ENCODE measurements at regions not wholly inside any gene's neighbourhood (a gene's known extent, or its start where the extent isn't known, plus 50 kb on each side); places are given as distances from the start of the nearest gene placed in this dataset.
"Not testable (repeated sequence)": the region's sequence is repeated elsewhere in the genome, so short reads cannot be mapped to it uniquely, and the experiment has no call there.

DNA sequence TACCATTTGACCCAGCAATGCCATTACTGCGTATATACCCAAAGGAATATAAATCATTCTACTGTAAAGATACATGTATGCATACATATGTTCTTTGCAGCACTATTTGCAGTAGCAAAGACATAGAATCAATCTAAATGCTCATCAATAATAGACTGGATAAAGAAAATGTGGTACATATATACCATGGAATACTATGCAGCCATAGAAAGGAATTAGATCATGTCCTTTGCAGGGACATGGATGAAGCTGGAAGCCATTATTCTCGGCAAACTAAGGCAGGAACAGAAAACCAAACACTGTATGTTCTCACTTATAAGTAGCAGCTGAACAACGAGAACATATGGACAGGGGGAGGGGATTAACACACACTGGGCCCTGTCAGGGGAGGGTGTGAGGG lies 54.8 kb upstream of the ZNF30 start:
- DNase-seq (ENCODE audit: low read depth); H3K4me3 ChIP-seq (ENCODE audit: low read depth, low read length): not testable (repeated sequence)

DNA sequence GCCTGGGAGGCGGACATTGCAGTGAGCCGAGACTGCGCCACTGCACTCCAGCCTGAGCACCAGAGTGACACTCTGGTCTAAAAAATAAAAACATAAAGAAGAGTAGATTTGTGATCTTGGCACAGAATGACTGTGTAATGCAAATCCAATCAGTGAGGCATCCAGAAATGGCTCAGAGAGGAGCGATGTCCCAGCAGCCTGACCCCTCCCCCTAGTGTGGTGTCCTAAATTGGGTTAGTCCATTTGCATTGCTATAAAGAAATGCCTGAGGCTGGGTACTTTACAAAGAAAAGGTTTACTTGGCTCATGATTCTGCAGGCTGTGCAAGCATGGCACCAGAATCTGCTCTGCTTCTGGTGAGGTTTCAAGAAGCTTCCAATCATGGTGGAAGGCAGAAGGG lies 59.1 kb upstream of the ZNF30 start:
- DNase-seq (ENCODE audit: low read depth) = no peak
- no peak overlapping the region for H3K4me3 ChIP-seq (ENCODE audit: low read depth, low read length)

DNA sequence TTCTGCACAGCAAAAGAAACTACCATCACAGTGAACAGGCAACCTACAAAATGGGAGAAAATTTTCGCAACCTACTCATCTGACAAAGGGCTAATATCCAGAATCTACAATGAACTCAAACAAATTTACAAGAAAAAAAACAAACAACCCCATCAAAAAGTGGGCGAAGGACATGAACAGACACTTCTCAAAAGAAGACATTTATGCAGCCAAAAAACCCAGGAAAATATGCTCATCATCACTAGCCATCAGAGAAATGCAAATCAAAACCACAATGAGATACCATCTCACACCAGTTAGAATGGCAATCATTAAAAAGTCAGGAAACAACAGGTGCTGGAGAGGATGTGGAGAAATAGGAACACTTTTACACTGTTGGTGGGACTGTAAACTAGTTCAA lies 61.5 kb upstream of the ZNF30 start:
- not testable (repeated sequence) for H3K4me3 ChIP-seq (ENCODE audit: low read depth, low read length); DNase-seq (ENCODE audit: low read depth)

More for the DNA sequence above, 59.1 kb upstream of the ZNF30 start:
- TF ChIP-seq, protein P1, sequence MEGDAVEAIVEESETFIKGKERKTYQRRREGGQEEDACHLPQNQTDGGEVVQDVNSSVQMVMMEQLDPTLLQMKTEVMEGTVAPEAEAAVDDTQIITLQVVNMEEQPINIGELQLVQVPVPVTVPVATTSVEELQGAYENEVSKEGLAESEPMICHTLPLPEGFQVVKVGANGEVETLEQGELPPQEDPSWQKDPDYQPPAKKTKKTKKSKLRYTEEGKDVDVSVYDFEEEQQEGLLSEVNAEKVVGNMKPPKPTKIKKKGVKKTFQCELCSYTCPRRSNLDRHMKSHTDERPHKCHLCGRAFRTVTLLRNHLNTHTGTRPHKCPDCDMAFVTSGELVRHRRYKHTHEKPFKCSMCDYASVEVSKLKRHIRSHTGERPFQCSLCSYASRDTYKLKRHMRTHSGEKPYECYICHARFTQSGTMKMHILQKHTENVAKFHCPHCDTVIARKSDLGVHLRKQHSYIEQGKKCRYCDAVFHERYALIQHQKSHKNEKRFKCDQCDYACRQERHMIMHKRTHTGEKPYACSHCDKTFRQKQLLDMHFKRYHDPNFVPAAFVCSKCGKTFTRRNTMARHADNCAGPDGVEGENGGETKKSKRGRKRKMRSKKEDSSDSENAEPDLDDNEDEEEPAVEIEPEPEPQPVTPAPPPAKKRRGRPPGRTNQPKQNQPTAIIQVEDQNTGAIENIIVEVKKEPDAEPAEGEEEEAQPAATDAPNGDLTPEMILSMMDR (IDR thresholded peaks at IDR 0.05; ENCODE audit: low read depth, low read length) = no peak
- TF ChIP-seq POLR2A (IDR thresholded peaks at IDR 0.05; ENCODE audit: extremely low read depth, insufficient read length) (no peak), MYC (IDR thresholded peaks at IDR 0.05; ENCODE audit: low read depth, low read length) (no peak)
- TF ChIP-seq, protein P2, sequence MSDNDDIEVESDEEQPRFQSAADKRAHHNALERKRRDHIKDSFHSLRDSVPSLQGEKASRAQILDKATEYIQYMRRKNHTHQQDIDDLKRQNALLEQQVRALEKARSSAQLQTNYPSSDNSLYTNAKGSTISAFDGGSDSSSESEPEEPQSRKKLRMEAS (IDR thresholded peaks at IDR 0.05; ENCODE audit: low read depth, low read length) = no peak

DNA sequence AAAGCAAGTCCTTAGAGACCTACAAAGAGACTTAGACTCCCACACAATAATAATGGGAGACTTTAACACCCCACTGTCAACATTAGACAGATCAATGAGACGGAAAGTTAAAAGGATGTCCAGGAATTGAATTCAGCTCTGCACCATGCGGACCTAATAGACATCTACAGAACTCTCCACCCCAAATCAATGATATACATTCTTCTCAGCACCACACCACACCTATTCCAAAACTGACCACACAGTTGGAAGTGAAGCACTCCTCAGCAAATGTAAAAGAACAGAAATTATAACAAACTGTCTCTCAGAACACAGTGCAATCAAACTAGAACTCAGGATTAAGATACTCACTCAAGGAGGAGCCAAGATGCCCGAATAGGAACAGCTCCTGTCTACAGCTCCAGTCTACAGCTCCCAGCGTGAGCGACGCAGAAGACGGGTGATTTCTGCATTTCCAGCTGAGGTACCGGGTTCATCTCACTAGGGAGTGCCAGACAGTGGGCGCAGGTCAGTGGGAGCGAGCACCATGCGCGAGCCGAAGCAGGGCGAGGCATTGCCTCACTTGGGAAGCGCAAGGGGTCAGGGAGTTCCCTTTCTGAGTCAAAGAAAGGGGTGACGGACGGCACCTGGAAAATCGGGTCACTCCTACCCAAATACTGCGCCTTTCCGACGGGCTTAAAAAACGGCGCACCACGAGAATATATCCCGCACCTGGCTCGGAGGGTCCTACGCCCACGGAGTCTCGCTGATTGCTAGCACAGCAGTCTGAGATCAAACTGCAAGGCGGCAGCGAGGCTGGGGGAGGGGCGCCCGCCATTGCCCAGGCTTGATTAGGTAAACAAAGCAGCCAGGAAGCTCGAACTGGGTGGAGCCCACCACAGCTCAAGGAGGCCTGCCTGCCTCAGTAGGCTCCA lies 66.6 kb upstream of the ZNF30 start:
- not testable (repeated sequence) for DNase-seq (ENCODE audit: low read depth); H3K4me3 ChIP-seq (ENCODE audit: low read depth, low read length)

DNA sequence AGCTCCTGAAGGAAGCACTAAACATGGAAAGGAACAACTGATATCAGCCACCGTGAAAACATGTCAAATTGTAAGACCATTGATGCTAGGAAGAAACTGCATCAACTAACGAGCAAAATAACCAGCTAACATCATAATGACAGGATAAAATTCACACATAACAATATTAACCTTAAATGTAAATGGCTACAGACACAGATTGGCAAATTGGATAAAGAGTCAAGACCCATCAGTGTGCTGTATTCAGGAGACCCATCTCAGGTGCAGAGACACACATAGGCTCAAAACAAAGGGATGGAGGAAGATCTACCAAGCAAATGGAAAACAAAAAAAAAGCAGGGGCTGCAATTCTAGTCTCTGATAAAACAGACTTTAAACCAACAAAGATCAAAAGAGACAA lies 67.4 kb upstream of the ZNF30 start:
- DNase-seq (ENCODE audit: low read depth); H3K4me3 ChIP-seq (ENCODE audit: low read depth, low read length): not testable (repeated sequence)

DNA sequence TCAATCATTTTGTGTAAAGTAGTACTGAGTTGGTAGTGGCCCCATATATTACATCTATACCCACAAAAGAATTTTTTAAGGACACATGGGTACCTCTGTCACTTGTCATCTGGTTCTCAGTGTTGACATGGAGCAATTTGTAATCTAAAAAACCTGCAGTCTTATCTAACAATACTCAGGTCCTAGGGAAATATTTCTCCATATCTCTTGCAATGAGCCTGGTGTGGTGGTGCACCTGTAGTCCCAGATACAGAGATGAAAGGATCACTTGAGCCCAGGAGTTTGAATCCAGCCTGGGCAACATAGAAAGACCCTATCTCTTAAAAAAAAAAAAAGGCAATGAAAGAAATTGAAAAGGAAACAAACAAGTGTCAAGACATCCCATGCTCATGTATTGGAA lies 70.7 kb upstream of the ZNF30 start:
- H3K4me3 ChIP-seq (ENCODE audit: low read depth, low read length) = no peak overlapping the region
- DNase-seq (ENCODE audit: low read depth) = no peak
- TF ChIP-seq MYC (IDR thresholded peaks at IDR 0.05; ENCODE audit: low read depth, low read length) (no peak), POLR2A (IDR thresholded peaks at IDR 0.05; ENCODE audit: extremely low read depth, insufficient read length) (no peak)
- TF ChIP-seq, protein P1 (IDR thresholded peaks at IDR 0.05; ENCODE audit: low read depth, low read length) = no peak
- TF ChIP-seq, protein P2 (IDR thresholded peaks at IDR 0.05; ENCODE audit: low read depth, low read length) = no peak

DNA sequence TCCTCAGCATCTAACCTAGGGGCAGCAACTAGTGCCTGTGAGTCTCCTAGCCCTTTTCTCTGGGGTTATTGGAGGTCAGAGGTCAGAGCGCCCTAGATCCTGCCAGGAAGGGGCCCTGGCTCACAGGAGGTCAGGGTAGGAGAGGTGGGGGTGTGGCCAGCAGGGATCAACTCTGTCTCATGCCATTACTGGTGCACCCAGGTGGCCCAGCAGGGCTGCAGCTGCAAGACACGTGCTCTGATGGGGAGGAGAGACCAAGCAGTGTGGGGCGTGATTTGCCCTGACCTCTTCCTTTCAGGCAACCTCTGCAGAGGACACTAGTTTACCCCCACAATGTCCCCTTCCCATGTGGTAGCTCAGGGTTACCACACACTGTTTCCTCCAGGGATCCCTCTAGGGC lies 73.3 kb upstream of the ZNF30 start:
- TF ChIP-seq POLR2A (IDR thresholded peaks at IDR 0.05; ENCODE audit: extremely low read depth, insufficient read length) (no peak), MYC (IDR thresholded peaks at IDR 0.05; ENCODE audit: low read depth, low read length) (no peak)
- TF ChIP-seq, protein P2 (IDR thresholded peaks at IDR 0.05; ENCODE audit: low read depth, low read length) = no peak
- TF ChIP-seq, protein P1 (IDR thresholded peaks at IDR 0.05; ENCODE audit: low read depth, low read length) = no peak
- no peak for DNase-seq (ENCODE audit: low read depth)
- H3K4me3 ChIP-seq (ENCODE audit: low read depth, low read length) = no peak overlapping the region

DNA sequence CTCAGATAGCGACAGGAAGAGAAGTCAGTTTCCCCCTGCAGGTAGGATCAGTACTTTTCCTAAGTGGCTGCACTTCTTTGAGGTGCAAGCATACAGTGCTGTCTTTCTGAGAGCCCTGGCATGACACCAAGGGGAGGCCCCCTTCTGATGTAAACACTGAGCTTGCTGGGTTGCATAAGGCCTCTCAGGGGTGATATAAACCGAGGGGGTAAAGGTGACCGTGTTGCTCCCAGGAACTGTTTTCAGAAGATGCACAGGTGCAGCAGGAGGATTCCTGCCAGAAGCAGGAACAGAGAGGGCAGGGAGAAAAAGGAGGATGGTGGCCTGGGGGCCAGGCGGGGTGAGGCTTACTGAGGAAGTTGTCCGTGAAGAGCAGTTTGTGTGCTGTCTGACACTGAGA lies 74.0 kb upstream of the ZNF30 start:
- TF ChIP-seq, protein P2 (IDR thresholded peaks at IDR 0.05; ENCODE audit: low read depth, low read length) = no peak
- no peak for TF ChIP-seq MYC (IDR thresholded peaks at IDR 0.05; ENCODE audit: low read depth, low read length)
- TF ChIP-seq POLR2A (IDR thresholded peaks at IDR 0.05; ENCODE audit: extremely low read depth, insufficient read length) = no peak
- TF ChIP-seq, protein P1 (IDR thresholded peaks at IDR 0.05; ENCODE audit: low read depth, low read length) = no peak
- DNase-seq (ENCODE audit: low read depth) = no peak
- no peak overlapping the region for H3K4me3 ChIP-seq (ENCODE audit: low read depth, low read length)
